GM18520 (cell line): ENCODE measurements at regions not wholly inside any gene's neighbourhood (a gene's known extent, or its start where the extent isn't known, plus 50 kb on each side); places are given as distances from the start of the nearest gene placed in this dataset.
"Not testable (repeated sequence)": the region's sequence is repeated elsewhere in the genome, so short reads cannot be mapped to it uniquely, and the experiment has no call there.

ENCODE experiments used
- ATAC-seq: cut with Tn5 transposase; IDR thresholded peaks from one replicate; pipeline ENCODE4 v1.9.1; 2021; ENCODE audit not compliant: unreplicated experiment

- ATAC-seq: not testable (repeated sequence)
These were observed 50.4 kb upstream of the CDH9 start for GRCh38 chr5:27088822-27089221.
